ENCODE measurements at regions not wholly inside any gene's neighbourhood (a gene's known extent, or its start where the extent isn't known, plus 50 kb on each side); places are given as distances from the start of the nearest gene placed in this dataset.
A peak's percentile ranks its signal among the peaks of the same experiment; 100 is the strongest.

DNA sequence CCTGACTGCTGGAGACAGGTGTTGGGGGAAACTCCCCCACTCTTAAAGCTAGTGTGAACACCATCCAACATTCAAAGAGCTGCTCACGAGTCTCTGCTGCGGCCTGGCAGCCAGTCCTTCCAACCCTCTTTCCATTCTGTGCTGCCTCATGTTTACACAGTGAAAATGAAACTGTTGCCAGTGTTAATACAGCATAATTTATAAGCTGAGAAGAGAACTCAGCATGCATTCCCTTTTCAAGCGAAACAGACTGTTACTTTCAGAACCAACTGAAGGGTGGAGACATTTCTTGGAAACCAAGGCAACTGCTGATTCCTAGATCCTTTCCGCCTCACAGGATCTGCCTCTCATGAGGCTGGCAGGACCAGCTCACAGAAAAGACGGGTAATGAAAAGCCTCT is 533.8 kb upstream of the ID4 start:
- no peaks in the 10 kb centered on the region for H3K27me3 Mint-ChIP-seq (ENCODE audit: insufficient read depth)
- H3K4me3 Mint-ChIP-seq = no peak overlapping the region
- H3K27me3 ChIP-seq (ENCODE audit: control insufficient read depth, insufficient read depth, low read length, poor library complexity, severe bottlenecking) = no peaks in the 10 kb centered on the region
- H3K9me3 Mint-ChIP-seq = no peaks in the 10 kb centered on the region
- H3K27ac ChIP-seq (ENCODE audit: low read depth, low read length) = no peak overlapping the region
- H3K9me3 ChIP-seq (ENCODE audit: control insufficient read depth, low read length) = no peaks in the 10 kb centered on the region
- DNase-seq = no peak
- no peaks in the 10 kb centered on the region for H3K4me1 ChIP-seq (ENCODE audit: control insufficient read depth, insufficient read depth, low read length)
- H3K36me3 ChIP-seq (ENCODE audit: control insufficient read depth, insufficient read depth, low read length) = no peaks in the 10 kb centered on the region
- TF ChIP-seq, protein P1, sequence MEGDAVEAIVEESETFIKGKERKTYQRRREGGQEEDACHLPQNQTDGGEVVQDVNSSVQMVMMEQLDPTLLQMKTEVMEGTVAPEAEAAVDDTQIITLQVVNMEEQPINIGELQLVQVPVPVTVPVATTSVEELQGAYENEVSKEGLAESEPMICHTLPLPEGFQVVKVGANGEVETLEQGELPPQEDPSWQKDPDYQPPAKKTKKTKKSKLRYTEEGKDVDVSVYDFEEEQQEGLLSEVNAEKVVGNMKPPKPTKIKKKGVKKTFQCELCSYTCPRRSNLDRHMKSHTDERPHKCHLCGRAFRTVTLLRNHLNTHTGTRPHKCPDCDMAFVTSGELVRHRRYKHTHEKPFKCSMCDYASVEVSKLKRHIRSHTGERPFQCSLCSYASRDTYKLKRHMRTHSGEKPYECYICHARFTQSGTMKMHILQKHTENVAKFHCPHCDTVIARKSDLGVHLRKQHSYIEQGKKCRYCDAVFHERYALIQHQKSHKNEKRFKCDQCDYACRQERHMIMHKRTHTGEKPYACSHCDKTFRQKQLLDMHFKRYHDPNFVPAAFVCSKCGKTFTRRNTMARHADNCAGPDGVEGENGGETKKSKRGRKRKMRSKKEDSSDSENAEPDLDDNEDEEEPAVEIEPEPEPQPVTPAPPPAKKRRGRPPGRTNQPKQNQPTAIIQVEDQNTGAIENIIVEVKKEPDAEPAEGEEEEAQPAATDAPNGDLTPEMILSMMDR (conservative IDR thresholded peaks at IDR 0.05) = no peak
- no peak overlapping the region for H3K4me3 ChIP-seq (ENCODE audit: low read length)
- H3K9ac ChIP-seq (ENCODE audit: extremely low read depth, low read length, poor library complexity, severe bottlenecking) = no peak overlapping the region
- H3K27ac Mint-ChIP-seq = no peak overlapping the region
- no peaks in the 10 kb centered on the region for H3K36me3 Mint-ChIP-seq (ENCODE audit: low read depth)
- WGBS, 2 experiments (ENCODE audit: insufficient coverage in 1 of 2, insufficient read length in 1 of 2) = 87 to 92% methylated on average over 3 to 5 of the region's 5 CpGs
- peaks cover 8% of the 10 kb centered on the region for H3K4me1 Mint-ChIP-seq

DNA sequence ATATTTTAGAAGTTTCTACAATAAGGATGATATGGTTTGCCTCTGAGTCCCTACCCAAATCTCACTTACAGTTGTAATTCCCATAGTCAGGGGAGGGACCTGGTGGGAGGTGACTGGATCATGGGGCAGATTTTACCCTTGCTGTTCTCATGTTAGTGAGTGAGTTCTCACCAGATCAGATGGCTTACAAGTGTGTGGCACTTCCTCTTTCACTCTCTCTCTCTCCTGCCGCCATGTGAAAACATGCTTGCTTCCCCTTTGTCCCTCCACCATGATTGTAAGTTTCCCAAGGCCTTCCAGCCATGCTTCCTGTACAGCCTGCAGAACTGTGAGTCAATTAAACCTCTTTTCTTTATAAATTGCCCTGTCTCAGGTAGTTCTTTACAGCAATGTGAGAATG is 527.5 kb upstream of the ID4 start:
- DNase-seq = no peak
- peaks cover 21% of the 10 kb centered on the region for H3K4me1 Mint-ChIP-seq
- H3K27ac Mint-ChIP-seq = no peak overlapping the region
- no peaks in the 10 kb centered on the region for H3K27me3 Mint-ChIP-seq (ENCODE audit: insufficient read depth)
- TF ChIP-seq, protein P1 (conservative IDR thresholded peaks at IDR 0.05) = no peak
- no peak overlapping the region for H3K27ac ChIP-seq (ENCODE audit: low read depth, low read length)
- no peak overlapping the region for H3K9ac ChIP-seq (ENCODE audit: extremely low read depth, low read length, poor library complexity, severe bottlenecking)
- H3K9me3 ChIP-seq (ENCODE audit: control insufficient read depth, low read length) = no peaks in the 10 kb centered on the region
- no peaks in the 10 kb centered on the region for H3K9me3 Mint-ChIP-seq
- 87 to 91% methylated on average over 1 of the region's 1 CpG for WGBS, 2 experiments (ENCODE audit: insufficient coverage in 1 of 2, insufficient read length in 1 of 2)
- H3K4me1 ChIP-seq (ENCODE audit: control insufficient read depth, insufficient read depth, low read length) = no peaks in the 10 kb centered on the region
- no peak overlapping the region for H3K4me3 ChIP-seq (ENCODE audit: low read length)
- H3K4me3 Mint-ChIP-seq = no peak overlapping the region
- H3K27me3 ChIP-seq (ENCODE audit: control insufficient read depth, insufficient read depth, low read length, poor library complexity, severe bottlenecking) = no peaks in the 10 kb centered on the region
- no peaks in the 10 kb centered on the region for H3K36me3 Mint-ChIP-seq (ENCODE audit: low read depth)
- H3K36me3 ChIP-seq (ENCODE audit: control insufficient read depth, insufficient read depth, low read length) = no peaks in the 10 kb centered on the region

DNA sequence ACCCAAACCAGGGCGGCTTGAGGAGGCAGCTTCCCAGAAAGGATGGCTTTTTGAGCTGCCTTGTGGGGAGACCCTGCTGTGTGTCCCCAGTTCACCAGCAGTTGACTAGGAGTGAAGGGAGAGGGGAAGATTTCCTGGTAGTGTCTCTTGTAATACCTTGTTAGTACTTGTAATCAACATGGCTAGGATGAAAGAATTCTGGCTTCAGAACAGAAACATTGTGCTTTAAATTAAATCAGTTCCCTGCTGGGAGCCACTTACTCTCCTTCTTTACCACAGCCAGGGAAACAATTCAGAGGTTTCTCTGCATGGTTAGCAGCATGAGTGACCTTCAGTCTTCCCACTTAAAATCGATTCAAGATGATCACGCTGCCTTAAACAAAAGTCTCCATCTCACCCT is 525.4 kb upstream of the ID4 start:
- Histone ChIP-seq H3K9me3 (ENCODE audit: control insufficient read depth, low read length) (no peaks in the 10 kb centered on the region), H3K36me3 (ENCODE audit: control insufficient read depth, insufficient read depth, low read length) (no peaks in the 10 kb centered on the region), H3K4me1 (ENCODE audit: control insufficient read depth, insufficient read depth, low read length) (no peaks in the 10 kb centered on the region), H3K9ac (ENCODE audit: extremely low read depth, low read length, poor library complexity, severe bottlenecking) (peak overlapping the region; percentile 37), H3K4me3 (ENCODE audit: low read length) (peak overlapping the region; percentile 72), H3K27ac (ENCODE audit: low read depth, low read length) (peak overlapping the region; percentile 93), H3K27me3 (ENCODE audit: control insufficient read depth, insufficient read depth, low read length, poor library complexity, severe bottlenecking) (no peaks in the 10 kb centered on the region)
- H3K27ac Mint-ChIP-seq = peak overlapping the region; percentile 90
- H3K36me3 Mint-ChIP-seq (ENCODE audit: low read depth) = no peaks in the 10 kb centered on the region
- peak overlapping the region; percentile 27 for H3K4me3 Mint-ChIP-seq
- TF ChIP-seq, protein P1 (conservative IDR thresholded peaks at IDR 0.05) = no peak
- H3K4me1 Mint-ChIP-seq = peaks cover 21% of the 10 kb centered on the region
- WGBS, 2 experiments (ENCODE audit: insufficient coverage in 1 of 2, insufficient read length in 1 of 2) = 0 to 6% methylated on average over 2 to 3 of the region's 3 CpGs
- H3K27me3 Mint-ChIP-seq (ENCODE audit: insufficient read depth) = no peaks in the 10 kb centered on the region
- H3K9me3 Mint-ChIP-seq = no peaks in the 10 kb centered on the region
- DNase-seq = peak; percentile 64

All from endodermal cell (in vitro differentiated cells).